Caco-2 (cell line): ENCODE measurements at regions not wholly inside any gene's neighbourhood (a gene's known extent, or its start where the extent isn't known, plus 50 kb on each side); places are given as distances from the start of the nearest gene placed in this dataset.
"Not testable (repeated sequence)": the region's sequence is repeated elsewhere in the genome, so short reads cannot be mapped to it uniquely, and the experiment has no call there.

Experiments
- BruUV-seq: library from RNA; stranded (reverse); fragments of 400-500 nt; replicated peaks from 2 replicates; lab custom pipeline; 2021; lab: Mats Ljungman, UMichigan
- CTCF ChIA-PET: fragments of 300-600 bp; sonication (Branson Sonifier 250); formaldehyde crosslinking; loops from one replicate; lab custom pipeline; 2022; ENCODE audit warnings: antibody characterized with exemption; lab: Charles Lee
- POLR2A ChIA-PET: fragments of 300-600 bp; sonication (Branson Sonifier 250); formaldehyde crosslinking; loops from one replicate; lab custom pipeline; 2022; ENCODE audit warnings: antibody characterized with exemption; lab: Charles Lee
- DNase-seq, 2 experiments: peaks; one replicate each; pipeline versions ENCODE4 v3.0.0 to v3.0.0-alpha.2; 2020 to 2022
- H3K27me3 ChIP-seq: replicated peaks from 2 replicates; pipeline ENCODE4 v1.6.0; 2011; ENCODE audit warnings: low read length; ENCODE audit not compliant: control insufficient read depth, insufficient read depth
- H3K36me3 ChIP-seq: 2 replicates; pipeline ENCODE4 v1.5.1; 2011; ENCODE audit warnings: low read length; ENCODE audit not compliant: control insufficient read depth, insufficient read depth
- H3K4me1 ChIP-seq: fragments of 250-450 bp; sonication (Bioruptor Pico); 2 replicates; pipeline ENCODE4 v1.5.1; 2020; ENCODE audit warnings: mild to moderate bottlenecking
- H3K4me3 ChIP-seq: 2 replicates; pipeline ENCODE4 v1.5.1; 2011; ENCODE audit warnings: low read depth, mild to moderate bottlenecking, control low read depth, low read length
- H3K9me3 ChIP-seq: fragments of 250-450 bp; sonication (Bioruptor Pico); 2 replicates; pipeline ENCODE4 v1.5.1; 2020; ENCODE audit warnings: mild to moderate bottlenecking, moderate library complexity
- H3K27ac Mint-ChIP-seq: one replicate; pipeline ENCODE4 v1.8.0; 2022; ENCODE audit warnings: mixed read lengths; ENCODE audit not compliant: unreplicated experiment
- H3K27me3 Mint-ChIP-seq: one replicate; pipeline ENCODE4 v1.8.0; 2022; ENCODE audit warnings: mixed read lengths; ENCODE audit not compliant: insufficient read depth, unreplicated experiment
- H3K36me3 Mint-ChIP-seq: one replicate; pipeline ENCODE4 v1.8.0; 2022; ENCODE audit warnings: mild to moderate bottlenecking, mixed read lengths; ENCODE audit not compliant: insufficient read depth, unreplicated experiment
- H3K4me1 Mint-ChIP-seq: one replicate; pipeline ENCODE4 v1.8.0; 2022; ENCODE audit warnings: low read depth, mixed read lengths; ENCODE audit not compliant: unreplicated experiment
- H3K4me3 Mint-ChIP-seq: one replicate; pipeline ENCODE4 v1.8.0; 2022; ENCODE audit warnings: mild to moderate bottlenecking, moderate library complexity, mixed read lengths; ENCODE audit not compliant: unreplicated experiment
- H3K9me3 Mint-ChIP-seq: one replicate; pipeline ENCODE4 v1.8.0; 2022; ENCODE audit warnings: mixed read lengths; ENCODE audit not compliant: unreplicated experiment
- CTCF ChIP-seq, 2 experiments: fragments of 200-600 bp in 1 of 2; IDR thresholded peaks; 1 replicate in 1 of 2; 2 replicates in 1 of 2; pipeline versions ENCODE4 v1.5.1 to v1.8.0; 2011 to 2022; ENCODE audit warnings: antibody characterized with exemption in 1 of 2, control low read depth in 1 of 2, inconsistent platforms in 1 of 2, low read depth in 1 of 2, low read length in 1 of 2, mild to moderate bottlenecking in 1 of 2, moderate library complexity in 1 of 2; ENCODE audit not compliant: insufficient read depth in 1 of 2, severe bottlenecking in 1 of 2, unreplicated experiment in 1 of 2
- intact Hi-C: fragments of 100-400 bp; cut with micrococcal nuclease; formaldehyde crosslinking; loops from one replicate; pipeline ENCODE4 v1.10.0; 2022; ENCODE audit not compliant: unreplicated experiment

GRCh38 chr1:14285238-14285637 is 313.2 kb upstream of the KAZN start:
- no peak overlapping the region for H3K4me3 ChIP-seq
- no TSS peak for BruUV-seq
- intact Hi-C loops: no loop called here
- ChIA-PET POLR2A (no interaction called here), CTCF (no interaction called here)
- H3K27me3 Mint-ChIP-seq: peaks cover 16% of the 10 kb centered on the region
- no peaks in the 10 kb centered on the region for H3K9me3 Mint-ChIP-seq
- H3K4me1 ChIP-seq: no peaks in the 10 kb centered on the region
- no peak overlapping the region for H3K27ac Mint-ChIP-seq
- H3K9me3 ChIP-seq: no peaks in the 10 kb centered on the region
- H3K4me1 Mint-ChIP-seq: no peaks in the 10 kb centered on the region
- no peaks in the 10 kb centered on the region for H3K27me3 ChIP-seq
- H3K4me3 Mint-ChIP-seq: no peak overlapping the region
- no peak for DNase-seq
- H3K36me3 ChIP-seq: no peaks in the 10 kb centered on the region
- no peaks in the 10 kb centered on the region for H3K36me3 Mint-ChIP-seq
- TF ChIP-seq CTCF (IDR thresholded peaks at IDR 0.05; ENCODE audit: insufficient read depth in 1 of 2, low read depth in 1 of 2, low read length in 1 of 2, severe bottlenecking in 1 of 2, unreplicated experiment in 1 of 2): no peak

- H3K36me3 Mint-ChIP-seq, CTCF ChIA-PET, H3K27me3 ChIP-seq, intact Hi-C loops, H3K36me3 ChIP-seq, H3K4me1 ChIP-seq, H3K27ac Mint-ChIP-seq, H3K9me3 ChIP-seq, DNase-seq, H3K4me3 ChIP-seq, H3K9me3 Mint-ChIP-seq, H3K4me1 Mint-ChIP-seq, H3K4me3 Mint-ChIP-seq, POLR2A ChIA-PET, BruUV-seq: not testable (repeated sequence)
- H3K27me3 Mint-ChIP-seq: peaks cover 11% of the 10 kb centered on the region
Observed at GRCh38 chr1:14291182-14291581, 307.3 kb upstream of the KAZN start.

- intact Hi-C loops: no loop called here
- TF ChIP-seq CTCF (IDR thresholded peaks at IDR 0.05; ENCODE audit: insufficient read depth in 1 of 2, low read depth in 1 of 2, low read length in 1 of 2, severe bottlenecking in 1 of 2, unreplicated experiment in 1 of 2): no peak
- H3K4me1 ChIP-seq: no peaks in the 10 kb centered on the region
- Mint-ChIP-seq H3K27ac (no peak overlapping the region), H3K4me1 (no peaks in the 10 kb centered on the region), H3K27me3 (peaks cover 10% of the 10 kb centered on the region), H3K4me3 (no peak overlapping the region), H3K9me3 (no peaks in the 10 kb centered on the region), H3K36me3 (no peaks in the 10 kb centered on the region)
- no TSS peak for BruUV-seq
- POLR2A ChIA-PET: no interaction called here
- no peaks in the 10 kb centered on the region for H3K36me3 ChIP-seq
- no peaks in the 10 kb centered on the region for H3K27me3 ChIP-seq
- CTCF ChIA-PET: no interaction called here
- no peaks in the 10 kb centered on the region for H3K9me3 ChIP-seq
- DNase-seq: no peak
- H3K4me3 ChIP-seq: no peak overlapping the region
Observed at GRCh38 chr1:14292520-14292919, 306.0 kb upstream of the KAZN start.

- DNase-seq: no peak
- H3K4me1 Mint-ChIP-seq: no peaks in the 10 kb centered on the region
- intact Hi-C loops: no loop called here
- H3K27ac Mint-ChIP-seq: no peak overlapping the region
- Histone ChIP-seq H3K9me3 (no peaks in the 10 kb centered on the region), H3K36me3 (no peaks in the 10 kb centered on the region), H3K4me3 (no peak overlapping the region), H3K27me3 (no peaks in the 10 kb centered on the region), H3K4me1 (no peaks in the 10 kb centered on the region)
- BruUV-seq: no TSS peak
- H3K36me3 Mint-ChIP-seq: no peaks in the 10 kb centered on the region
- ChIA-PET POLR2A (no interaction called here), CTCF (no interaction called here)
- TF ChIP-seq CTCF (IDR thresholded peaks at IDR 0.05; ENCODE audit: insufficient read depth in 1 of 2, low read depth in 1 of 2, low read length in 1 of 2, severe bottlenecking in 1 of 2, unreplicated experiment in 1 of 2): no peak
- H3K9me3 Mint-ChIP-seq: no peaks in the 10 kb centered on the region
- peaks cover 7% of the 10 kb centered on the region for H3K27me3 Mint-ChIP-seq
- H3K4me3 Mint-ChIP-seq: no peak overlapping the region
Observed at GRCh38 chr1:14294006-14294405, 304.5 kb upstream of the KAZN start.
